ENCODE measurements at regions not wholly inside any gene's neighbourhood (a gene's known extent, or its start where the extent isn't known, plus 50 kb on each side); places are given as distances from the start of the nearest gene placed in this dataset.
"Not testable (repeated sequence)": the region's sequence is repeated elsewhere in the genome, so short reads cannot be mapped to it uniquely, and the experiment has no call there.

DNA sequence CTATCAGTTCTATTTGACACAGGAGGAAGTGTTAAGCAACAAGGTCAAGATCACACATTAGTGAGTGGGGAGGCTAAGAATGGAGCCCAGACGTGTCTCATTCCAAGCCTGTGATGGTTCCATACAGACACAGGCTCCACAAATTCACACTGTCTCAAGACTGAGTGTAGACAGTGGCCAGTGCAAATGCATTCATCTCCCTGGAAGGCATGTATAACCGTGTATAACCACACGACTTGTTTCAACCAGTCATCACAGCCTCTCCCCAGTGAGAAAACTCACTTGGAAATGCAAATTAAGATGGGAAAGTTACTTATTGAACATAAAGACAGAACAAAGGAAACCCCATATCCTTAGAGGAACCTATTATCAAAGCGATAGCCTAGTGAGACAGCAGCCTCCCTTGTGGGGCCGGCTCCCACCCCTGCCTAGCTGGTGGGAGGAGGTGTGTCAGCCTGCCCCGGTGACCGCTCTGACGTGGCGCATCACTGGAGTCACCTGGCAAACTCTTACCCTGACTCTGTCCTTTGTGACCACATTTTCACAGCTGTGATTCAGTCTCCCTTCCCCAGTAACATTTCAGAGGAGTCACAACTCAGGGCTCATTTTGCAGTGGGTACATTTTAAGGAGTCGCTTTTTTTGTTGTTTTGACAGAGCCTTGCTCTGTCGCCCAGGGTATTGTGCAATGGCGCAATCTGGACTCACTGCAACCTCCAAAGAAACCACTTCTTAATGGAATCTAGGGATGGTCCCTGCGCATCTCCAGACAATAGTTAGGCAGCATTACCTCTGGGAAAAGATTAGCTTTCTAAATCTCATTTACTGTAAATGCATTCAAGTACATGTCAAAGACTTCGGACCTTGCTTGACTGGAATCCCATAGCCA lies 126.6 kb upstream of the PARD3 start:
- no peaks in the 10 kb centered on the region for H3K4me1 ChIP-seq
- H3K27ac ChIP-seq: no peak overlapping the region
- WGBS, 2 donors: 80 to 81% methylated on average over 14 of the region's 14 CpGs
- no peaks in the 10 kb centered on the region for H3K27me3 ChIP-seq
- DNase-seq (ENCODE audit: low spot score in 2 of 2): no peak
- H3K36me3 ChIP-seq: no peaks in the 10 kb centered on the region
- H3K9me3 ChIP-seq: no peaks in the 10 kb centered on the region
- TF ChIP-seq, protein P1, sequence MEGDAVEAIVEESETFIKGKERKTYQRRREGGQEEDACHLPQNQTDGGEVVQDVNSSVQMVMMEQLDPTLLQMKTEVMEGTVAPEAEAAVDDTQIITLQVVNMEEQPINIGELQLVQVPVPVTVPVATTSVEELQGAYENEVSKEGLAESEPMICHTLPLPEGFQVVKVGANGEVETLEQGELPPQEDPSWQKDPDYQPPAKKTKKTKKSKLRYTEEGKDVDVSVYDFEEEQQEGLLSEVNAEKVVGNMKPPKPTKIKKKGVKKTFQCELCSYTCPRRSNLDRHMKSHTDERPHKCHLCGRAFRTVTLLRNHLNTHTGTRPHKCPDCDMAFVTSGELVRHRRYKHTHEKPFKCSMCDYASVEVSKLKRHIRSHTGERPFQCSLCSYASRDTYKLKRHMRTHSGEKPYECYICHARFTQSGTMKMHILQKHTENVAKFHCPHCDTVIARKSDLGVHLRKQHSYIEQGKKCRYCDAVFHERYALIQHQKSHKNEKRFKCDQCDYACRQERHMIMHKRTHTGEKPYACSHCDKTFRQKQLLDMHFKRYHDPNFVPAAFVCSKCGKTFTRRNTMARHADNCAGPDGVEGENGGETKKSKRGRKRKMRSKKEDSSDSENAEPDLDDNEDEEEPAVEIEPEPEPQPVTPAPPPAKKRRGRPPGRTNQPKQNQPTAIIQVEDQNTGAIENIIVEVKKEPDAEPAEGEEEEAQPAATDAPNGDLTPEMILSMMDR (IDR thresholded peaks at IDR 0.05): no peak
- TF ChIP-seq EP300 (IDR thresholded peaks at IDR 0.05) (no peak), POLR2A (IDR thresholded peaks at IDR 0.05) (no peak)
- H3K4me3 ChIP-seq: no peak overlapping the region

DNA sequence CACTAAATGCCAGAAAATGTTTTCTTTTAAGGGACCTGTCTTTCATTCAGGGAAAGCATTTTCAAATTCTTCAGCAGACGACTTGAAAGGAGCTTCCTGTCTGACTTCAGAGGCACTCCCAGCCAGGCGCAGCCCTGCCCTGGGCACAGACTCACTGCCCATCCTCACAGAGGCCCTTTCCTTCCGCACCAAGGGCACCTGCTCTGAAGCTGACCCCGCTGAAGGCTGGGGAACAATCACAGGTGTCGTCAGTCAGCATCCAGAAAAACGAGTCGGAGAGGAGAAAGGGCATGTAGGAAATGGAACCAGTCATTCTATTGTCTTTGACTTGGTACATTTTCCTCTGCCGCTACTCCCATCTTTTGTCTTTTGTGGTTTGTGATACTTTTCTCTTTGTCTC lies 125.3 kb upstream of the PARD3 start:
- H3K27ac ChIP-seq: no peak overlapping the region
- no peaks in the 10 kb centered on the region for H3K4me1 ChIP-seq
- H3K27me3 ChIP-seq: no peaks in the 10 kb centered on the region
- no peak overlapping the region for H3K4me3 ChIP-seq
- H3K9me3 ChIP-seq: no peaks in the 10 kb centered on the region
- no peak for DNase-seq (ENCODE audit: low spot score in 2 of 2)
- TF ChIP-seq, protein P1 (IDR thresholded peaks at IDR 0.05): no peak
- TF ChIP-seq EP300 (IDR thresholded peaks at IDR 0.05) (no peak), POLR2A (IDR thresholded peaks at IDR 0.05) (no peak)
- 66 to 76% methylated on average over 8 of the region's 8 CpGs for WGBS, 2 donors
- H3K36me3 ChIP-seq: no peaks in the 10 kb centered on the region

DNA sequence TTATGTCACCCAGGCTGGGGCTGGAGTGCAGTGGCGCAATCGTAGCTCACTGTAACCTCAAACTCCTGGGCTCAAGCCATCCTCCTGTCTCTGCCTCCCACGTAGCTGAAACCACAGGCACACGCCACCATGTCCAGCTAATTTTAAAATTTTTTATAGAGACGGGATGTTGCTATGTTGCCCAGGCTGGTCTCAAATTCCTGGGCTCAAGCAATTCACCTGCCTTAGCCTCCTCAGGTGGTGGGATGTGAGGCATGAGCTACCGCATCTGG lies 123.2 kb upstream of the PARD3 start:
- 91 to 93% methylated on average over 6 of the region's 6 CpGs for WGBS, 2 donors
- TF ChIP-seq POLR2A (IDR thresholded peaks at IDR 0.05): no peak
- TF ChIP-seq, protein P1 (IDR thresholded peaks at IDR 0.05): no peak
- no peak for TF ChIP-seq EP300 (IDR thresholded peaks at IDR 0.05)
- no peak for DNase-seq (ENCODE audit: low spot score in 2 of 2)
- H3K4me1 ChIP-seq: peaks cover 0 to 8% (median 0%) of the 10 kb centered on the region in 4 donors
- no peaks in the 10 kb centered on the region for H3K9me3 ChIP-seq
- no peak overlapping the region for H3K4me3 ChIP-seq
- H3K36me3 ChIP-seq: no peaks in the 10 kb centered on the region
- no peak overlapping the region for H3K27ac ChIP-seq
- H3K27me3 ChIP-seq: no peaks in the 10 kb centered on the region

DNA sequence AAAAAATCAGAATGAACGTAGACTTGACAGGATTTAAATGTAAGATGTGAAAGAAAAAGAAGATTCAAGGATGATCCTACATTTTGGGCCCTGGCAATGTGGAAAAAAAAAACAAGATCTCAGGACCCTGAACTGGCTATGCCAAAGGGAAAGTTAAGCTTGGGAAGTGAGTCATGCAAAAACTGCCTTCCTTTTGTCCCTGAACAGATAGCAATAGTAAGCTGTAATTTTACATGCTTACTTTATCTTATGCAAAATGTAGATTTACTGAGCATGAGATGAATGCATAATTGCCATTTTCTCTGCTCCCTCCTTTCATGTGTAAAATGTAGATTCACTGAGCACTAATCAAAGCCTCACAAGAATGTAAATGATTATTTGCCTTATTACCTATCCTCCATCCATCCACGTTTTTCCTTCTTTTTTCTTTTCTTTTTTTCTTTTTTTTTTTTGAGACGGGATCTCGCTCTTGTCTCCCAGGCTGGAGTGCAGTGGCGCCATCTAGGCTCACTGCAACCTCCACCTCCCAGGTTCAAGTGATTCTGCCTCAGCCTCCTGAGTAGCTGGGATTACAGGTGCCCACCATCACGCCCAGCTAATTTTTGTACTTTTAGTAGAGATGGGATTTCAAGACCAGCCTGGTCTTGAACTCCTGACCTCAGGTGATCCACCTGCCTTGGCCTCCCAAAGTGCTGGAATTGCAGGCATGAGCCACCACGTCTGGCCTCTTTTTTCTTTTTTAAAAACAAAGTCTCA lies 122.7 kb upstream of the PARD3 start:
- 48 to 60% methylated on average over 7 of the region's 7 CpGs for WGBS, 2 donors
- not testable (repeated sequence) for H3K9me3 ChIP-seq

More for the DNA sequence above, 122.7 kb upstream of the PARD3 start:
- not testable (repeated sequence) for H3K4me3 ChIP-seq; H3K27ac ChIP-seq; H3K27me3 ChIP-seq; H3K36me3 ChIP-seq; DNase-seq (ENCODE audit: low spot score in 2 of 2)
- H3K4me1 ChIP-seq: peaks cover 0 to 12% (median 1%) of the 10 kb centered on the region in 4 donors
- TF ChIP-seq, protein P1 (IDR thresholded peaks at IDR 0.05): peak in 1 of 5 experiments; percentile 4

Data from tibial nerve (tissue), 4 donors.